GM21526 (cell line): ENCODE measurements at regions not wholly inside any gene's neighbourhood (a gene's known extent, or its start where the extent isn't known, plus 50 kb on each side); places are given as distances from the start of the nearest gene placed in this dataset.

Experiments
- ATAC-seq: cut with Tn5 transposase; IDR thresholded peaks from one replicate; pipeline ENCODE4 v1.9.1; 2021; ENCODE audit warnings: moderate library complexity; ENCODE audit not compliant: unreplicated experiment, low FRiP score

DNA sequence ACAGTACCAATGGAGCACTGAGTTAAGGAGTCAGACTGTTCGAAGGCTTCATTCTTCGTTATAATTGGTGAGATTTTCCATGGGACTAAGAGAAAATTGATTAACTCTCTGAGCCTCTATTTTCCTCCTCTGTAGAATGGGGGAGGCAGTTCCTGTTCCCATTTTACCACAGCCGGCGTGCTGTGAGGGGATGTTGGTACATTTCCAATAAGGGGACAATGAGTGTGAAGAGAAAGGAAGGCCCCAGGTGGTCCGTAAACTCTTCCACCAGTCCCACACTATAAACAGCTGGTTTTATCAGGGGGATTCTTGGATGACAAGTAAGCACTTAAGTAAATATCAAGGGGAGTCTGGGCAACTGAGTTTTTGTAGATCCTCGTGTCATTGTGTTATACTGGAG lies 109.9 kb downstream of the DAD1 start:
- ATAC-seq: no peak

DNA sequence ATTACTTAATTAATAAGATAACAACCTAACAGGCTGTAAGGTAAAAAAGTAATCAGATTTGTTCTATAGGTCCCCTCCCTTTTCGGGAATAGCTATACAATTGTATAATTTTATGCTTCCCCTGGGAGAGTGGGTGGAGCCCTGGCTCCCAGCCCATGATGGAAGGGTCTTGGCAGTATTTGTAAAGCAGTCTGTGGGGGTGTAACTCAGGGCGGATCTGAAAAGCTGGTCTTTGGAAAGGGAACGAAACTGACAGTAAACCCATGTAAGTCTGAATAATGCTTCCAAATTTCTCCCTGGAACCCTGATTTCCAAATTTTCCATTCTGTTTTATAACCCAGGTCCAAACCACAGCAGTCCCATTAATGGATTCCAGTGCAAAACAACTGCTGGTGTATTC lies 110.4 kb downstream of the DAD1 start:
- ATAC-seq: no peak

DNA sequence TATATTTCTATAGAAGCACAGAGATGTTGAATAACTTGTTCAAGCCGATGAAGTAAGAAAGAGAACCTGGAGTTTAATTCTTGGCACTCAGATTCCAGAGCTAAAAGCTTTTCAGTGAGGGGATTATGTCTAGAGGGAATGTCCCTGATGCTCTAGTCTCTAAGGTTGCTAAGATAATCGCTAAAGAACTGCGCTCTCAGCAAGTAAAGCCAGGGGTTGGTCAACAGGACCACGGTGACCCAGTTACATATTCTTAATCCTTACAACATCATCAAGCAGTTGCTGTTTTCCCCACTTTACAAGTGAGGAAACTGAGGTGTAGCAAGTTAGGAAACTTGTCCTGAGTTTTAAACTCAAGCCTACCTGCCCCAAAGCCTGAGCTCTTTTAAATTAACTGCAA lies 110.8 kb downstream of the DAD1 start:
- no peak for ATAC-seq

DNA sequence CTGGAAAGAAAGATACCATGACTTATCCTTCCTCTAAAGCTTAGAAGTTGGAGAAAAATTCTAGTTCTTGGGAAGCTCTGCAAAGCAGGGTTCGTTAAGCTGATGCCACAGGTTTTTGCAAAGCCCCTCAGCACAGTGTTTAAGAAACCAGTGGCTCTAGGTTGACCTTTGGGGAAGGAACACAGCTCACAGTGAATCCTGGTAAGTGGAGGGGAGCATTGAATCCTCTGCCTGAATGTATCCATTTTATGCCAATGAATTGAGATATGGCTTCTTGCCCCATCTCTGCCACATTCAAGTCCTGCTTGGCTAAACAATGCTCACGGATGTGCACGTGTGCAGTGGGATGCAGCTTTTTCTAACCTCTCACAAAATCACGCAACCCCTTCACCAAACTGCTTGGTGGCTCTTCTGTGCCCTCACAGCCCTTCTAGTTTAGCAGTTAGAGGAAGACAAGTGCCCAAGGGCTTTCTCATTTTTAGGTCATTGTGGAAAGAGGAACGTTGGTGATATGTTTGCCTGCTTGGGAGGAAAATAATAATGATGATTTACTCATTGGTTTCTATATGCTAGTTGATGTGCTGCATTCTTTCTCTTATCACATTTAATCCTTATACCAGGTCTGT lies 111.3 kb downstream of the DAD1 start:
- no peak for ATAC-seq

DNA sequence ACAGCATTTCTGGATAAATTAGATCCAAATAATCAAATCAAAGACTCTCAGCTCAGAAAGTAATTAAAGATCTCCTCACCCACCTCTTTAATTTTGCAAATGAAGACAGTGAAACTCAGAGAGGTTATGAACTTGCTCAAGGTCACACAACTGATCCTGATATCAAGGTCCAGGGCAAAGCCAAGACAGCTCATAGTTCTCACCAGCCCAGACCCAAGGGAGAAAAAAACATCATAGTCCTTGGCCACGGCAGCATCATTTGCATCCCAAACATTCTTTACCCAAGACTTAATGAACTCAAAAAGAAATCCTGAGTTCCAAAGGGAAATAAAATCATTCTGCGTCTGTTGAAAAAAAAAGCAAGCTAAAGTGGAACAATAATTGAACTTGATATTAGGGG lies 112.1 kb downstream of the DAD1 start:
- no peak for ATAC-seq

DNA sequence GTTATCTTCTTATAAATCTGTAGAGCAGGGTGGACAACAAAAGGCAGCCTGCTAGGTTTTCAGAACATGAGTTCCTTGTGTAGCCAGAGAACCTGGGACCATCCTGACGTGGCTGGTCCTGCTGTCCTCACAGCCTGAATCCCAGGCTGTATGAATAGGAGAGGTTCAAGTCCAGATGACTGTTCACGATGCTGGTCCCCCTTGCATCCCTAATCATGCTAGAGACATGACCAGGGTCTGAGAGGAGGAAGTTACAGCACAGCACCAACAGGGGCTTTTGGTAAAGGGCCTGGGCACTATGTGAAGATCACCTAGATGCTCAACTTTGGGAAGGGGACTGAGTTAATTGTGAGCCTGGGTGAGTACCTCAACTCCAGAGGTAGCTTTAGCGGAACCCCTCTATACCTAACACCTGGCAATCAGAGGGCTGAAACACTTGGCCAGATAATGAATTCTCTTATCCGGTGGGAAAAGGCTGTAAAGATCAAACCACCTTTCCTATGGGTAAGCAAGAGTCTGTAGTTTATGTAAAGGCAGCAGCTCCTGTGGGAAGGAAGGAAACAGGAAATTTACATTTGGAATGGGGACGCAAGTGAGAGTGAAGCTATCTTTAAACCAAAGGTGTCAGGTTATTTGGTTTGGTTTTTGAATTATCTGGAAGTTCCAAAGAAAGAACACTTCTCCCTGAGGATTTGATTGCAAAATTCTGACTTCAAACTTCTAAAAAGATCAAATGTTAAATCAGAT lies 112.8 kb downstream of the DAD1 start:
- ATAC-seq: no peak

DNA sequence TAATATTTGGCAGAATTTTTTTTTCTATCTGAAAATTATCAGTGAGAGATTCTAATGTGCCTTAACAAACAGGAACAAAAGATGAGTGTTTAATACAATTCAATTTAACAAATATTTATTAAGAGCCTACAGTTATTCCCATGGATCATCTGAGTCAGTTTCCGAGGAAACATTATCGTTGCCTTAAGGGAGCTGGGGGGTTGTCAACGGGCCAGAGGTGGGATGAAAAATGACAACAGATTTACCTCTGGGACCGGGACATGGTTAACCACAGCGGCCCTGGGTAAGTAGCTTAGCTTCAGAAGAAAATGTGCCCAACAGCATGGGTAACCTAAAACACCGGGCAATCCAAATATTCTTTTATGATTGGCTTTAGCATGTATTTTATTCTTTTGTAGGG lies 113.6 kb downstream of the DAD1 start:
- ATAC-seq: no peak

DNA sequence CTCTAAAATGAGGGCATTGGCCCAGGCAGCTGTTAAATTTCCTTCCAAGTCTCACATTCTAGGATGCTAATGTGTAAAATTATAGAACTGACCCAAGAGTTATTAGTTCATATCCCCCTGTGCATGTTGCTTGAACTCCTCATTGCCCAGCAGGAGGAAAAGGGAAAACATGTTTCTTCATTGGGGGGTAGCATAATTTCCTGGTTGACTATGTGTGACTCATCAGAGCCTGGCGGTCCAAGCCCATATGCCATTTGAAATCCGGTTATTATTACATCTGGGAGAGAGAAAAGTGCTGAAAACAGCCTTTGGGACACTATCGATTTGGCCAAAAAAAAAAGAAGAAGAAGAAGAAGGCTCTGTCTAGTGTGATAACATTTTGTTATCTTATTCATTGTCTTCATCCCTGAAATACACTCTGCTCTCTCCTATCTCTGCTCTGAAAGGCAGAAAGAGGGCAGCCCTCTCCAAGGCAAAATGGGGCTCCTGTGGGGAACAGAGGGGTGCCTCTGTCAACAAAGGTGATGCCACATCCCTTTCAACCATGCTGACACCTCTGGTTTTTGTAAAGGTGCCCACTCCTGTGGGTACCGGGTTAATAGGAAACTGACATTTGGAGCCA lies 114.2 kb downstream of the DAD1 start:
- no peak for ATAC-seq

DNA sequence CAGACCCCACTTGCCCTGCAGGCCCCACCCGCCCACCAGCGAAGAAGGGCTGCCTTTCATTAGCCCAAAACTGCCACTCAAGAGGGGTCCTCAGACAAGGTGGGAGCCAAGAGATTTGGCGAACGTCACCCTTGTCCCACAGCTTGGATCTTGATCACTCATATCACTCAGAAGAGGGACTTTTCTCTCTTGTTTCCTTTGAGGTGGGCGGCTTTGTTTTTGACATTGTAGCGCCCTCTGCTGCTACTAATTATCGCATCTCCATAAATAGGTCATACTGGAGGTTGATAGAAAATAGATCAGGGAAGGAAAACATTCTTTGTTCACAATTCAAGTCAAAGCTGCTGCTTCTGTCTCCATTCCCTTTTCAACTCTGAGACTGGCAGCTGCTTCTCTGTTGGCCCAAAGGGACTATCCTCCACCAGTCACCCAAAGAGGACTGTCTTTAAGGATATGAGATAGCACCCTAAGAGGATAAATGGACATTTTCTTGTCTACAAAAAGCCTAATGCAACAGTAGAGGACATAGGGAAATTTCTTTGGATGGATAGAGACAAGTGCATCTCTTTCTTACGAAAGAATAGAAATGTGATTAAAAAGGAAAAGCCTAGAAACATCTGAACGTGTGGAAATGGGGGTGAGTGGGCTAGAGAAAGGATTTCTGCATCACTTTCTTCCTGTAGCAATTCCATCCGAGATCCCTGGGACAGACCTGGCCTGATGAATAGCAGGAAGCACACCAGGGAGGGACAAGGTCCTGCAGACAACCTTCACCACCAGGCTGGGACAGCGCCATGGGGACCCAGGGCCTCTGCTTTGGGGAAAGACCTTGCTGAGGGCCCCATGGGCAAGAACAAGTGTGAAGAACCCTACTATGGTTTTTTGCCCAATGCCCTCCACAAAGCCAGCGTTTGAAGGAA lies 115.8 kb downstream of the DAD1 start:
- peak; percentile 54 for ATAC-seq

DNA sequence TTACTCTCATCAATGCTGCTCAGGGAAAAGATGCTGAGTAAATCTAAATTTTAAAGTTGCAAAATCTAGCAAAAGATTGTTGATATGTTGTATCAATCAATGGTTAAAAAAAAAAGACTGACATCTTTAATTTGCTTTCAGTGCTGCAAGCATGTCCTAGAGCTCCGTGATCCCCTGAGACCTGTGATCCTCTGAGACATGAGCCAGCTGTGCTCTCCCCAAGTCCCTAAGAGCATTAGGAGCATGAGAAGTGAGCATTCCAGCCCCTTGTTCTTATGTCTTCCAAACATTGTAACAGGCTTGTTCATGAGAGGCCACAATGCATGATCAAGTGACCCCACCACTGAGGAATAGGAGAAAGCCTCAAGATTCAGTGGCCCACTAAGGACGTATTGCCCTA lies 116.6 kb downstream of the DAD1 start:
- no peak for ATAC-seq

DNA sequence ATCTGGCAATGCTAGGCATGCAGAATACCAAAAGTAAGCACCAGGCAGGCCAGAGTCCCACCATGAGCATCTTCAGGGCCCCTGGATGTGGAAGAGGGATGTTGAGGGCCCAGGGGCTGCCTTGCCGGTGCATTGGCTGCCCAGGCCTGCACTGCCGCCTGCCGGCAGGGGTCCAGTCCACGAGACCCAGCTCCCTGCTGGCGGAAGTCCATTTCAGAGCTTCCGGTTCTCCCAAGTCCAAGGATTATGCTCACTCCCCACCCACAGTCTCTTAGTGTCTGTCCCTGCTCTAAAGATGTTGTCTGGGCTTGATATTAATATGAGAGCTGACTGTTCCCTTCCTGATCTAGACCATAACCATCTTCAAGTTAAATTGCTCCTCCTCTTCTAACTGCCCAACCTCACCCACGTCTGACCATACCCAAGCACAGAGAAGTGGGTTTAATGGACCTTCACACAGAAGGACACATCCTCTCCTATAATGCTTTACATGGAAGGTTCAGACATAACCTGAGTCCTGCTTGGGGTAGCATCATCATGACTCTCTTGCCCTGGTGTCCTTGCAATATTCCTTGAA lies 117.4 kb downstream of the DAD1 start:
- no peak for ATAC-seq

DNA sequence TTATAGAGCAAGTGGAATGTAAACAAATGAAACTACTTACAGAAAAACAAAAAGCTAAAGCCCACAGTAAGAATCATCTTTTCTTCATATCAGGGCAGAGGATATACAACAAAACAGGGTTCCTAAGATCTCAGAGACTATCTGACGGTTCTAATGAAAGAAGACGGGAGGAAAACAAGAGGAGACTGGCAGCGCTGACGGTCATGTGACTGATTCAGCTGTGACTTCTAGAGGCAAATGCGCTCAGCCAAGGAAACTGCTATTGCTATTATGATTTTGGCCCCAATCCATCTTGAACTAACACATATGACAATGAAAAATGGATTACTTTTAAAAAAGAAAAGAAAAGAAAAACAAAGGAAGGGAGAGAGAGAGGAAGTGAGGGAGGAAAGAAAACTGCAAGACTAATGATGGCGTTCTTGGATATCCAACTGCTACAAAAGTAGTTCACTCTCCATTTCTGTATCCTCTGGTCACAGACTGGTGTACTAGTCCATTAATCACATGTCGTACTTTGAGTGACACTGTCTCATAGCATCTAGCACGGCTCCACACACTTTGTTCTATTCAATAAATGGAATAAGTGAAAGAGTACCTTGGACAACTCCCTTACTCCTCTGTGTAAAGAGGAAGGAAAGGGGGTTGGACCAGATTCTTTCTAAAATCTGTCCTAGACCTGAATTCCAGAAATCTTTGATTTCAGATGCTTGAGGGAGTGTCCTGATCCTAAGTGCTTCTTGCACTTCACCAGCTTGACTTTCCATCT lies 119.3 kb downstream of the DAD1 start:
- ATAC-seq: no peak

DNA sequence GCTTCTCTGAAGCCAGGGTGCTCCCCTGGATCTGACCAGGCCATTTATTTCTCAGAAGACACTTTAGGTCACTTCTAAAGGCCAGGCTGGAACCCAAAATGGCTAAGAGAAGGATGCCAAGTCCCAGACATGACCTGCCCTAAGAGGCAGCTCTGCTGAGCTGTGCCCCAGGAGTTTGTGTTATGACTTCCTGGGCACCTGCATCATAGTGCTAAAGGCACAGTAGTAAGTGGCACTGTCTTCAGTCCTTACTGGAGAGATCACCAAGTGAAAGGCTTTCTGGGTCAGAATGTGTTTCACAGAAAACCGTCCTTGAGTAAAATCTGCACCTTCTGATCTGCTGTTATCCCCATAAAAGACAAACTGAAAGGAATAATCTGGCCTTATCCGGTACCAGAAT lies 120.2 kb downstream of the DAD1 start:
- ATAC-seq: no peak

DNA sequence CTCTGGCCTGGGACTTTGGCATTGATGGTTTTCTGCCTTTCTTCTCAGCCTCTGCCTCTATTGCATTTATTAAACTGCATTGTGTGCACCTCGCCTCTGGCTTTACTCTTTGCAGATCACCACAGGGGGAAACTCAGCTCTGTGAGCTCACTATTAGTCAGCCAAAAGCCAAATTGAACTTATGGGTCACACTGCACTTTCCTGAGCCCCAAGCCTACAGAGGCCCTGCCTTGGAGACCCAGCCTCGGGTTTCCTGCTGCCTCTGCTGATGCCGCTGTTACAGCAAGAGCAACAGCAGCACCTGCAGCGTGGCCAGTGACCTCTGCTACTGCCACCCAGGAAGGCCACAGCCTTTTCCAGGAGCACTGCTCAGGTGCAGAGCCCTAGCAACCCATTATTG lies 122.5 kb downstream of the DAD1 start:
- no peak for ATAC-seq

DNA sequence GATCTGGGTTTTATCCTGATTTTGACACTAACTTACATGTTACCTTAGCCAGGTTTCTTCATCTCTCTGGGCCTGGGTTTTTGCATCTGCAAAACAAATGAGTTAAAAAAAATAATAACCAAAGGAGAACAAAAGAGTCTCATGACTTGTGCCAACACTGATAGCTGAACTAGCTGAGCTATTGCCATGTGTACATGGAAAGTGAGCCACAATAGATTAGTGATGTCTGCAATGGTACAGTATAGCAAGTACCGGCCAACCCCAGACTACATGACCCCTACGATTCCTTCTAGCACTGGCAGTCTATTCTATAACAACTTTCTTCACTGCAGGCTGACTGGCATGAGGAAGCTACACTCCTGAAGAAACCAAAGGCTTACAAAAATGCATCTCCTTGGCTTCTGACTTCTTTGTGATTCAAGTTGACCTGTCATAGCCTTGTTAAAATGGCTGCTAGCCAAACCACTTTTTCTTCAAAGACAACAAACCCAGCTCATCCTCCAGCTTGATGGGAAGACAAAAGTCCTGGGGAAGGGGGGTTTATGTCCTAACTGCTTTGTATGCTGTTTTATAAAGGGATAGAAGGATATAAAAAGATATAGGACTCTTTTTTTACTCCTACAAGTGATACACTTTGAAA lies 123.7 kb downstream of the DAD1 start:
- ATAC-seq: no peak

DNA sequence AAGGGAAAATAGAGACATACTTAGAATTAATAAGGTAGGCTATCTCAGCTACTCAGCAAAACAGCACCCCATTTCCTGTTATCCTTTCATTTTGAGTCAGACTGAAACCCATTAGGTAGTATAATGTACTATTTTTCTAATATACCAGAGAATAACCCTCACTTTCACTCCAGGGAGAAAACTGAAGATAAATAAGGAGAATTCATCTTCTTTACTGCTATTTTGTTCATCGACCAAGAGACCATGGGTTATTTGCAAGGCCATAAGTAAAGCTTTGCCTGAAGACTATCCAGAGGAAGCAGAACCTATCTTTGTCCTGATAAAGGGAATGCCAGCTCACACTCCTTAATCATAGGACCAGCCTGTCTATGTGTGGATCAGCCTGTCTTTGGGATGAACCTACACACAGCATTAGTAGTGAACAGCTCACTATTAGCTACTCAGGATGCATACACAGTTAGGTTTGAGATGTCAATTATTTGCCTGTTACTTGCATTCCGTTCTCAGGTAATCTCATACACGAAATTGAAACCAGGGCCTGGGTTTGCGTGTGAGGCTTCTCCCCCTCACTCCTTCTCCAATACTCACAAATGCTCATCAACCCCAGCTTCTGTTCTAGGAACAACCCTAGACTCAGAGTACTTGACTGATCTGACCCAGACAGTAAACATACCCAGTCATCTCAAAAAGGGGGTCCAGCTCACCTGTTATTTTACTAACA lies 124.4 kb downstream of the DAD1 start:
- peak; percentile 62 for ATAC-seq

DNA sequence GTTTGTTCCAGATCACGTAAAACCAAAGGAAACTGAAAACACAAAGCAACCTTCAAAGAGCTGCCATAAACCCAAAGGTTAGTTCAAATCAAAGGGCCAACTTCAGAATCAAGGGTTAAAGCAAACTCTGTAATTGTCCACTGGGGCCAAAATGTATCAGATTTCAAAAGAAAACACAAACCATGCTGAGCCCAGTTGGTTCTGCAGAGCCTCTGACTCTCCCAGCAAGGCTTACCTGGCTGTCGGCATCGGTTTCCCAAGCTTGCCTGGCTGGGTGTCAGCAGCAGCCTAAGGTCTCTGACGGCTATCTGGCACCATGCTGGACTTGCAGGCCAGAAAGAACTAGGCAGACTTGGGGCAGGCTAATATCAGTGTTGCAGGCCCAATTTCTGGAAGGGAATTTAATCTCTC lies 125.3 kb downstream of the DAD1 start:
- no peak for ATAC-seq

DNA sequence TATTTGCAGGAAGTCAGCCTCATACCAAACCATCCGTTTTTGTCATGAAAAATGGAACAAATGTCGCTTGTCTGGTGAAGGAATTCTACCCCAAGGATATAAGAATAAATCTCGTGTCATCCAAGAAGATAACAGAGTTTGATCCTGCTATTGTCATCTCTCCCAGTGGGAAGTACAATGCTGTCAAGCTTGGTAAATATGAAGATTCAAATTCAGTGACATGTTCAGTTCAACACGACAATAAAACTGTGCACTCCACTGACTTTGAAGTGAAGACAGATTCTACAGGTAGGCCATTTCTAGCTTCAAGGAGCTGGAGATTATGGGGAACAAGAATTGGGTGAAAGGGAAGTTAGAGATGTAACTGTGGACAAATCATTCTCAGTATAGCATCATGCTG lies 126.1 kb downstream of the DAD1 start:
- no peak for ATAC-seq
